Prostate gland (tissue), 2 donors: ENCODE measurements at regions not wholly inside any gene's neighbourhood (a gene's known extent, or its start where the extent isn't known, plus 50 kb on each side); places are given as distances from the start of the nearest gene placed in this dataset.

Source experiments
- DNase-seq: peaks from one replicate; pipeline ENCODE4 v3.0.0-alpha.2; 2019; ENCODE audit warnings: low spot score
- H3K27ac ChIP-seq, 2 donors: fragments of 200-600 bp; sonication (generic); 2 replicates each; pipeline ENCODE4 v1.5.1; 2017 to 2019
- H3K27me3 ChIP-seq: fragments of 200-600 bp; sonication (generic); replicated peaks from 2 replicates; pipeline ENCODE4 v1.5.1; 2019; ENCODE audit not compliant: insufficient read depth
- H3K36me3 ChIP-seq, 2 donors: fragments of 200-600 bp; sonication (generic); 1 replicate in 1 of 2; 2 replicates in 1 of 2; pipeline versions ENCODE4 v1.5.1 to v1.8.1; 2017 to 2019
- H3K4me1 ChIP-seq: fragments of 200-600 bp; sonication (generic); replicated peaks from 2 replicates; pipeline ENCODE4 v1.5.1; 2019
- H3K4me3 ChIP-seq, 2 donors: fragments of 200-600 bp; sonication (generic); 2 replicates each; pipeline ENCODE4 v1.5.1; 2017 to 2019
- H3K9me3 ChIP-seq: fragments of 200-600 bp; sonication (generic); 2 replicates; pipeline ENCODE4 v1.5.1; 2017
- POLR2A ChIP-seq: fragments of 450-650 bp; IDR thresholded peaks from one replicate; pipeline ENCODE4 v1.6.1; 2016; ENCODE audit warnings: antibody characterized with exemption, mild to moderate bottlenecking
- POLR2AphosphoS5 ChIP-seq: sonication (generic); formaldehyde crosslinking; IDR thresholded peaks from one replicate; pipeline ENCODE4 v1.6.1; 2017; ENCODE audit warnings: antibody characterized with exemption
- WGBS: methylation state at CpG from one replicate; pipeline ENCODE4 v1.1.5; 2018; 5-methylcytosine and 5-hydroxymethylcytosine counted together
- intact Hi-C: fragments of 100-400 bp; cut with DNase I; formaldehyde crosslinking; loops from one replicate; pipeline ENCODE4 v1.14.2; 2022
- TF ChIP-seq, protein P1 (sequence below), 4 experiments: fragments of 200-600 bp in 2 of 4; fragments of 450-650 bp in 2 of 4; sonication (generic) in 2 of 4; IDR thresholded peaks; 1 replicate in 3 of 4; 2 replicates in 1 of 4; pipeline ENCODE4 v1.5.1; 2016 to 2019; ENCODE audit warnings: antibody characterized with exemption in 4 of 4, mild to moderate bottlenecking in 2 of 4, moderate library complexity in 2 of 4

DNA sequence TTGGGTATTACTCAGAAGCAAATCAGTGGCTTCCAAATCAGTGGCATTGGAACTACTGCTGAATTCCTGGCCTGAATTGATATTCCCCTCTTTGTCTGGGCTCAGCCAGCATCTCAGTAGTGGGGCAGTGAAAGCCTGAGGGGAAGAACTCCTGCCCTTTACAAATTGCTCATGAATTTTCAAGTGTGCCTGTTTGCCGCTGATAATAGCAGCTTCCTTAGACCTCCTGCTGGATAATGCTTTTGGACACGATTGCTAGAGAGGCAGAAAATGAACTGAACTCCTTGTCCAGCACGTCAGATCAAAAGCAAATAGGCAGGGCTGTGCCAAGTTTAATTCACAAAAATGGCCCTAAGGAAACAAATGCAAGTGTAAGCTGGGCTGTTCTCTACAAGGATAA is 91.3 kb upstream of the GZMB start:
- intact Hi-C loops, result no loop called here
- H3K27ac ChIP-seq, result no peak overlapping the region
- no peak for TF ChIP-seq POLR2AphosphoS5
- no peak for TF ChIP-seq POLR2A
- TF ChIP-seq, protein P1, sequence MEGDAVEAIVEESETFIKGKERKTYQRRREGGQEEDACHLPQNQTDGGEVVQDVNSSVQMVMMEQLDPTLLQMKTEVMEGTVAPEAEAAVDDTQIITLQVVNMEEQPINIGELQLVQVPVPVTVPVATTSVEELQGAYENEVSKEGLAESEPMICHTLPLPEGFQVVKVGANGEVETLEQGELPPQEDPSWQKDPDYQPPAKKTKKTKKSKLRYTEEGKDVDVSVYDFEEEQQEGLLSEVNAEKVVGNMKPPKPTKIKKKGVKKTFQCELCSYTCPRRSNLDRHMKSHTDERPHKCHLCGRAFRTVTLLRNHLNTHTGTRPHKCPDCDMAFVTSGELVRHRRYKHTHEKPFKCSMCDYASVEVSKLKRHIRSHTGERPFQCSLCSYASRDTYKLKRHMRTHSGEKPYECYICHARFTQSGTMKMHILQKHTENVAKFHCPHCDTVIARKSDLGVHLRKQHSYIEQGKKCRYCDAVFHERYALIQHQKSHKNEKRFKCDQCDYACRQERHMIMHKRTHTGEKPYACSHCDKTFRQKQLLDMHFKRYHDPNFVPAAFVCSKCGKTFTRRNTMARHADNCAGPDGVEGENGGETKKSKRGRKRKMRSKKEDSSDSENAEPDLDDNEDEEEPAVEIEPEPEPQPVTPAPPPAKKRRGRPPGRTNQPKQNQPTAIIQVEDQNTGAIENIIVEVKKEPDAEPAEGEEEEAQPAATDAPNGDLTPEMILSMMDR (IDR thresholded peaks at IDR 0.05), result no peak
- no peaks in the 10 kb centered on the region for H3K4me1 ChIP-seq
- no peaks in the 10 kb centered on the region for H3K9me3 ChIP-seq
- no peaks in the 10 kb centered on the region for H3K27me3 ChIP-seq
- no peak overlapping the region for H3K4me3 ChIP-seq
- WGBS, result 29% methylated on average over 3 of the region's 3 CpGs
- DNase-seq, result no peak
- no peaks in the 10 kb centered on the region for H3K36me3 ChIP-seq

DNA sequence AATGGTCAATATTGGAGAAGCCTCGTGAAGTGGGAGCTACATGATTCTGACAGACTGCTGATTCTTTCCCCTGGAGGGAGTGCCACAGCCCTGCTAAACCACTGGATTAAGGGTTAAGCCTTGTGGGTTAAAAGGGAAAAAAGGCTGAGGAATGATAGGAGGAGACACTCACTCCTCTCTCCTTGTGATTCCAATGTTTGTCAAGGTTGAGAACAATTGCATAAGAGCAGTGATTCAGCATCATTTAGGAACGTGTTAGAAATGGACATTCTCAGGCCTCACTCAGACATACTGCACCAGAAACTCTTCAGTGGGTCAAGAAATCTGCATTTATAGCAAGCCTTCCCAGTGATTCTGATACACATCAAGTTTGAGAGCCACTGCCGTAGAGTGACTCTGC is 87.8 kb upstream of the GZMB start:
- H3K27ac ChIP-seq, result no peak overlapping the region
- TF ChIP-seq POLR2A (no peak), POLR2AphosphoS5 (no peak)
- TF ChIP-seq, protein P1 (IDR thresholded peaks at IDR 0.05), result no peak
- no peak overlapping the region for H3K4me3 ChIP-seq
- H3K4me1 ChIP-seq, result no peaks in the 10 kb centered on the region
- no peaks in the 10 kb centered on the region for H3K27me3 ChIP-seq
- no peak for DNase-seq
- intact Hi-C loops, result no loop called here
- no peaks in the 10 kb centered on the region for H3K36me3 ChIP-seq
- H3K9me3 ChIP-seq, result no peaks in the 10 kb centered on the region
- 68% methylated on average over 3 of the region's 3 CpGs for WGBS

DNA sequence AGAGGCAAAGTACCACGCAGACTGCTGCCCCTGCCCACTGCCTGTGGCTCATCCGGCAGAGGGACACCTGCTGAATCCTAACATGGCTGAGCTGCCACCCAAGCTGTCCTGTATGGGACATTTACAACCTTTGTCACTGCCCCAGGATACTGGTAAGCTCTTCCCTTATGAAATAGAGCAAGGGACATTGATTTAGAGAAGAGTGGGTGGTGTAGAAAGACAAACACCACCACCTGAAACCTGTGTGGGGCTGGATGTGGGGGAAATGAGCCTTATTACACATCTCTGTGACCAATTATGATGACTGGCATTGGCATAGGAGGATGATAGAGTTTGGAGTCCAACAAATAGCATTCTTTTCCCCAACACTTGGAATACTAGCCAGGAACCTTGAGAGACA is 81.2 kb upstream of the GZMB start:
- Histone ChIP-seq H3K4me1 (no peaks in the 10 kb centered on the region), H3K36me3 (no peaks in the 10 kb centered on the region), H3K4me3 (no peak overlapping the region), H3K27me3 (no peaks in the 10 kb centered on the region), H3K9me3 (no peaks in the 10 kb centered on the region), H3K27ac (no peak overlapping the region)
- intact Hi-C loops, result no loop called here
- WGBS, result 95% methylated on average over 2 of the region's 2 CpGs
- DNase-seq, result no peak
- TF ChIP-seq POLR2AphosphoS5 (no peak), POLR2A (no peak)
- TF ChIP-seq, protein P1 (IDR thresholded peaks at IDR 0.05), result no peak

DNA sequence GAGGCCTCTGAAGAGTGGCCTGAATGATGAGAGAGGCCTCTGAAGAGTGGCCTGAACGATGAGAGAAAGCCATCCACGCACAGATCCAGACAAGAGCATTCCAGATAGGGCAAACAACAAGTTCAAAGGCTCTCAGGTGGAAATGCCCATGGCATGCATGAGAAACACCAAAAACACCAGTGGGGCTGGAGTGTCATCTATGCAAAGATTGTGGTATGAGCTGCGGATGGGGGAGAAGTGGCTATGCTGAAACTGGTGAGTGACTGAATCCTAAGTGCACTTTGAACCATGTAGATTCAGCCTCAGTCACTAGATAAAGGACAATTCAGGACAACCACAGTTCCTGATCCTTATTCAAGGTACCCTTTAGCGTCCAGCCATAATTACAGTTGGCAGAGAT is 79.4 kb upstream of the GZMB start:
- H3K27ac ChIP-seq, result no peak overlapping the region
- no peaks in the 10 kb centered on the region for H3K36me3 ChIP-seq
- WGBS, result 90% methylated on average over 4 of the region's 4 CpGs
- H3K4me1 ChIP-seq, result no peaks in the 10 kb centered on the region
- H3K9me3 ChIP-seq, result no peaks in the 10 kb centered on the region
- no peaks in the 10 kb centered on the region for H3K27me3 ChIP-seq
- intact Hi-C loops, result loop anchor here (5.0 kb wide), 1 partner anchor 689 kb away; no protein-coding TSS in a partner anchor
- DNase-seq, result no peak
- TF ChIP-seq, protein P1 (IDR thresholded peaks at IDR 0.05), result no peak
- TF ChIP-seq POLR2AphosphoS5 (no peak), POLR2A (no peak)
- H3K4me3 ChIP-seq, result no peak overlapping the region

DNA sequence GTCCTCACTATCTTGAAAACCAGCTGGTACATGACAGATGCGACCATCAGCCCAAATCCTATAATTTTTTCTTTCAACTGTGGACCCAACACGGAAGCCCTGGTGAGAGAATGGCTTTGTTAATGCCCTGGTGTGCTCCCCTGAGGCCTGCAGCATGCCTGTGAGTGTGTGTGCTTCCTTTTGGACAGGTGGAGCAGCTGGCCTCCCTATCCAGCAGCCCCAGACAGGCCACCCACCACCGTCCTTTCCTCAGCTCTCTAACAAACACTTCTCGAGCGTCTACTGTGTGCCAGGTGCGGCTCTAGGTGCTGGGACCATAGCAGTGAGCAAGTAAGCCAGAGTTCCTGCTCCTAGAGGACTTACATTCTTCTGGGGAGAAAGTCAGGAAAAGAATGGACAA is 78.9 kb upstream of the GZMB start:
- WGBS, result 93% methylated on average over 6 of the region's 6 CpGs
- intact Hi-C loops, result loop anchor here (5.0 kb wide), 1 partner anchor 689 kb away; no protein-coding TSS in a partner anchor
- H3K9me3 ChIP-seq, result no peaks in the 10 kb centered on the region

More for the DNA sequence above, 78.9 kb upstream of the GZMB start:
- no peak for TF ChIP-seq POLR2AphosphoS5
- no peak for TF ChIP-seq POLR2A
- TF ChIP-seq, protein P1 (IDR thresholded peaks at IDR 0.05), result no peak
- Histone ChIP-seq H3K27ac (no peak overlapping the region), H3K27me3 (no peaks in the 10 kb centered on the region), H3K4me3 (no peak overlapping the region), H3K4me1 (no peaks in the 10 kb centered on the region), H3K36me3 (no peaks in the 10 kb centered on the region)
- no peak for DNase-seq
